ENCODE measurements at regions not wholly inside any gene's neighbourhood (a gene's known extent, or its start where the extent isn't known, plus 50 kb on each side); places are given as distances from the start of the nearest gene placed in this dataset.
"Not testable (repeated sequence)": the region's sequence is repeated elsewhere in the genome, so short reads cannot be mapped to it uniquely, and the experiment has no call there.

DNA sequence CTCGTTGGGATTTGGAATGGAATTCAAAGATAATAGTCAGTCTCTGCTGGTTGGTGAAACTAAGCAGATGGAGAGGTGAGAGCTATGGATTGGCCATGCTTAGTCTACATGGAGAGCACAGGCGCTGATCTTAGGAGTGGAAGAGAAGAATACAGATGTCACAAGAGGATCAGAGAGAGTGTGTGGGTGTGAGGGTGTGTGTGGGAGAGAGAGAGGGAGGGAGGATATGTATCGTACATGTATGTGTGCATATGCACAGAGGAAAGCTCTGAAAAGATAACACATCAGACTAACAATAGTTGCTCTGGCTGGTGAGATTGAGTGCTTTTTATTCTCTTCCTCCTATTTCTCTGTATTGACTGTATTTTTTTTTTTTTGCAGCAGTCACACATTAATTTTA is 686.2 kb upstream of the TBX3 start:
- DNase-seq (ENCODE audit: low read depth in 2 of 2): no peak

DNA sequence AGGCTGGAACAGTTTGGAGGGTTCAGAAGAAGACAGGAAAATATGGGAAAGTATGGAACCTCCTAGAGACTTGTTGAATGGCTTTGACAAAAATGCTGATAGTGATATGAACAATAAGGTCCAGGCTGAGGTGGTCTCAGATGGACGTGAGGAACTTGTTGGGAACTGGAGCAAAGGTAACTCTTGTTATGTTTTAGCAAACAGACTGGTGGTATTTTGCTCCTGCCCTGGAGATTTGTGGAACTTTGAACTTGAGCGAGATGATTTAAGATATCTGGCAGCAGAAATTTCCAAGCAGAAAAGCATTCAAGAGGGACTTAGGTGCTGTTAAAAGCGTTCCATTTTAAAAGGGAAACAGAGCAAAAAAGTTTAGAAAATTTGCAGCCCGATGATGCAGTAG is 682.3 kb upstream of the TBX3 start:
- DNase-seq (ENCODE audit: low read depth in 2 of 2): not testable (repeated sequence)

DNA sequence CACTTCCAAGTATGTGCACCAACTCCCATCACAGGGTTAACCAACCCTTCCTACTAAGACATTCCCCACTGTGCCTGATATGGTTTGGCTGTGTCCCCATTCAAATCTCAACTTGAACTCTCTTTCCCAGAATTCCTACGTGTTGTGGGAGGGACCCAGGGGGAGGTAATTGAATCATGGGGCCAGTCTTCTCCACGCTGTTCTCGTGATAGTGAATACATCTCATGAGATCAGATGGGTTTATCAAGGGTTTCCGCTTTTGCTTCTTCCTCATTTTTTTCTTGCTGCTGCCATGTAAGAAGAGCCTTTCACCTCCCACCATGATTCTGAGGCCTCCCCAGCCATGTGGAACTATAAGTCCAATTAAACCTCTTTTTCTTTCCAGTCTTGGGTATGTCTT is 681.8 kb upstream of the TBX3 start:
- DNase-seq (ENCODE audit: low read depth in 2 of 2): not testable (repeated sequence)

DNA sequence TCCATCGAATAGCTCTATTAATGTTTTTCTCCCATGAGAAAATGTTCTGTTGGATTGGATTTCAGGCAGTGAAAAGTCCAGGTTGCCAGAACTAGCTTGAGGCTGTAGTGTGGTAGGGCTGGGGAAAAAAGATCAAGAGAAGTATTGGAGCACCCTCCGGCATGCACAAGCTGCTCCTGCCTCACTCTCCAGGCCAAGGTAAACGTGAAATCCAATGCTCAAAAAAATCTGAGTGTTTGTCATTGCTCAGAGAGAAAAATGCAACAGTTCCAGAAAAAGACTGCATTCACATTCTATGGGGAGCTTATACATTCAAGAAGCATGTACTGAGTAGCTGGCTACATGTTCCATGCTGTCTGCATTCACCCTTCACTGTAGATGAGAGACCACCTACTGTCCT is 680.9 kb upstream of the TBX3 start:
- DNase-seq (ENCODE audit: low read depth in 2 of 2): no peak

DNA sequence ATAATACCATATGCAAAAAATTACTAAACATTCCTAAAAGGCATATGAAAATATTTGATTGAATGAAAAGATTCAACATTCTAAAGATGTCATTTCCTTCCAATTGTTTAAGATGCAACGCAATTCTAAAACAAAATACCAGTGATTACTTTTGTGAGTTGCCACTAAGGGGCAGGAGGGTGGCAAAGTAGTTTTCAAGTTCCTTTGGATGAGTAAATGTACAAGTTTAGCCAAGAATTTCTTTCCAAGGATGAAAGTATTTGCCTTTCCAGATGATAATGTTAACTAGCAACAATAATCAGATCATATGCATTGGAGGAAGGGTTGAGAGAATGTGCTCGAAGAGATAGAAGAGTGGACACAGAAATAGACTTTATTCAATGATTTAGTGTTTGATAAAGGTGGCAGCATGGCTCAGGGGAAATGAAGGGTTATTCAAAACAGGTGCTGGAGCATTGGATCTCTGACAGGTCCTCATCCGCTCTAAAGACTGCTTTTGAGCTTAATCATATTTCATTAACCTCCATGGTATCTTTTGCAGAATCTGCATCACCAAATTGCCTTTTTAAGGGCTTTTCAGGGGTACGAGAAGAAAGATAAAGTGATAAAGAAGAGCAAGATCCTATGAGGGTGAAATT is 678.5 kb upstream of the TBX3 start:
- DNase-seq (ENCODE audit: low read depth in 2 of 2): no peak

DNA sequence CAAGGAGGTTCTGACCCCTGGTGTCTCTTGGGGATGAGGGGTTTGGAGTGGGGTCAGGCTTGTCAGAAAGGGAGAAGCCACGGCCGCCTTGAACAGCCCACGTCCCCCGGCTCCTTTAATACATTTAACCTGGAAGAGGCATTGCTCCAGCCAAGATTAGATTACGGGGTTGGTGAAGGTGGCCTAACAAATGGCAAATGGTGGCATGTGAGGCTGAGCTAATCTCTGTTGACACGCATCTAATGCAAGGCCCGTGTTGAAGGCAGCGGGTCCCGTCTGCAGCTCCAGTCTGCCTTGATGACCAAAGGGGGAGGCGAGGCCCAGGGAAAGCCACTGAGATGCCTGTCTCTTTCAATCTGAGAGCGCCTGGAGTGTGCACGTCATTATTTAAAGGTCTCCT is 673.7 kb upstream of the TBX3 start:
- DNase-seq (ENCODE audit: low read depth in 2 of 2): no peak

DNA sequence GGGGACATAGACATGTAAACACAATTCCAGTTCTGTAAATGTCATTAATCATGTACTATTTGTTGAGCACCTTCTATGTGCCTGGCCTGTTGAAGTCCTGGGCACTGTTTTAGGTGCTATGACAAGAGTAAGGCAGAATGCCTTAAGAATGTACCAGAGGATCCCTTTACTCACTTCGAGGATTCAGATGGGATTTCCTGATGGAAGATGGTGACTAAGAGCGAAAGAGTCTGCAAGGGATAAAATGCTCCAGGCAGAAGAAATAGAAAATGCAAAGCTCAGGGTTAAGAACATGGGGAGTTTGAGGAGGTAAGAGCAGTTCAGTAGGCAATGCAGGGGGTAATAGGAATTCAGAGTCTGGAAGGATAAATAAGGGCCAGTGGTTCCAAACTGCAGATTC is 671.3 kb upstream of the TBX3 start:
- DNase-seq (ENCODE audit: low read depth in 2 of 2): no peak

DNA sequence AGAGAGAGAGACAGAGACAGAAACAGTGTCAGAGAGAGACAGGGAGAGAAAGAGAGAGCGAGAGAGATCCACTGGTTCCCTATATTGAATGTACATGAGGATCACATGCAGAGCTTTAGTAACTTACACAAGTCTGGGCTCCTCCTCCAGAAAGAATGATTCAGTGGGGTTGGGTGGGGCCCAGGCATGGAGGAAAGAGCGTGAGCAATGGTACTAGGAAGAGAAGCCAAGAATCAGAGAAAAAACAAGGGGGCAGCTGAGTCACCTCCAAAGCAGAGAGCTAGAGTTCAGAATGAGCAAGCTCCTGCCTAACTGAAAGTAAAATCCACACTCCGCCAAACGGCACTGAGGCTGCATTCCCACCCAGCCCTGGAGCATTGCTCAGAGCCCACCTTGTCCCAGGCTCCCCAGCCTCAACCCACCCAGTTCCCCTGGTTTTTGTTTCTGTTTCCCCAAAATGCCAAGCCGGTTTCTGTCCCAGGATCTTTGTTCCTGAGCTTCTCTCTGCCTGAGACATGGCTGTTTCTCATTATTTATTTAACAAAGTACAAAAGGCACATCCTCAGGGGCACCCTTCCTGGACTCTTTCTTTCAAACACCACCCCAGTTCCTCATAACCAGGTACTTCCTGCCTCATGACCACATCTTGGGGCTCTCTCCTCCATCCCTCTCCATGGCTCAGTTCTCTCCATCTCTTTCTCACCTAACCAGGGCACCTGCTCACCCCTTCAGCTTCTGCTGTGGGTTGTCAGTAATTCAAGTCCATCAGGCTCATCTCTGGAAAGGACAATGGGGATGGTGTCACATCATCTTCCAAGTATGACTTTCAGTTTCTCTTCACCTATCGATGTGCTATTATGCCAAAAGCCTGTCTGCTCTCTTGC is 670.3 kb upstream of the TBX3 start:
- DNase-seq (ENCODE audit: low read depth in 2 of 2): peak in 1 of 2 donors; percentile 70

DNA sequence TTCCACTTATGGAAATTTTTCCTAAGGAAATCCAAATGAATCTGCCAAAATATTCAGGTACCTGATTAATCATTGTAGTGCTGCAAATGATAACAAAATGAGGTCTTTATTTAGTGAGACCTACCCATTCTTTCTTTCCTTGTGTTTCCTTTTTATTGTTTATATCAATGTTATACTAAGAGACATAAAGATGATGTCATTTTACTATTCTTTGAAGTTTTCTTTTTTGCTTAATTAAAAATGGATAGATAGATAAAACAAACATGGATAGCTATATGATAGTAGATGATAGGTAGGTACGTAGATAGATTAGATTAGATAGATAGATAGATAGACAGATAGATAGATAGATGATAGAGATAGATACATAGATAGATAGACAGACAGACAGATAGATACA is 669.5 kb upstream of the TBX3 start:
- DNase-seq (ENCODE audit: low read depth in 2 of 2): no peak

DNA sequence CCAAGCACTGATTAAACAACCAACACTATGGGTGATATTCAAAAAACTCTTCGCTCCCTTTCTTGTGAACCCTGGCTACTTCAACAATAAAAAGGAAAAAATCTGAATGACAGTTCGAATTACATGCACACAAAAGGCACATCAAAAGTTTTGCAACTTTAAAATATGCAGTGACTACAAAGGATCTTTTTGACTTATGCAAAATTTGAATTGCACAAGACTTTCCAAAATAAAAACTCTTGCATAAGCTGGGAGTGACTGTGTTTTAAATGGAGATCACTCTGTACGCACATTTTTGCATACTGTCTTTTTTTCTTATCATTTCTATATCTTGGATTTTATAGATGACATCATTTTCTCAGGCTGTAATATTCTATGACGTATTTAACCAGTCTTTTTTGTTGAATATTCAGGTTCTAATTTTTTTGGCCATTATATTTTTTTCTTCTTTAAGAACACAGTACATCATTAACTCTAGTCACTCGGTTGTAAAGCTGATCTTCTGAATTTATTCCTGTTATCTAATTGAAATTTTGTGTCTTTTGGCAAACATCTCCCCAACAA is 667.6 kb upstream of the TBX3 start:
- no peak for DNase-seq (ENCODE audit: low read depth in 2 of 2)

DNA sequence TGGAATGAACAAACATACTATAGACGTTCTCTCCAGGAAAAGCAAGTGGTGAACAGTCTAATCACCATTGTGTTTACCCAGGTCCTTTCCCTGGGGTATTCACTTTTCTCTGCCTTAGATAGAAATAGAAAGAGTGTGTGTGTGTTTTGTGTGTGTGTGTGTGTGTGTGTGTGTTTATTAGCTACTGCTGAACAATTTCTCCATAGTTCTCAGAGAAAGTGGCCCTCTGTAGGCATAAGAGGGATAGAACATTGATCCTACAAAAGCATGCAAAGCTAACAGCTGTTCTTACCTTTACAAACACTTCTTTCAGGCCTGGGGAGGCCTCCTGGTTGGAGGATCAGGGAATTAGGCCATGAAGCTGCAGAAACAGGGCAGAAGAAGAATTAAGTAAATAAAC is 665.7 kb upstream of the TBX3 start:
- no peak for DNase-seq (ENCODE audit: low read depth in 2 of 2)

DNA sequence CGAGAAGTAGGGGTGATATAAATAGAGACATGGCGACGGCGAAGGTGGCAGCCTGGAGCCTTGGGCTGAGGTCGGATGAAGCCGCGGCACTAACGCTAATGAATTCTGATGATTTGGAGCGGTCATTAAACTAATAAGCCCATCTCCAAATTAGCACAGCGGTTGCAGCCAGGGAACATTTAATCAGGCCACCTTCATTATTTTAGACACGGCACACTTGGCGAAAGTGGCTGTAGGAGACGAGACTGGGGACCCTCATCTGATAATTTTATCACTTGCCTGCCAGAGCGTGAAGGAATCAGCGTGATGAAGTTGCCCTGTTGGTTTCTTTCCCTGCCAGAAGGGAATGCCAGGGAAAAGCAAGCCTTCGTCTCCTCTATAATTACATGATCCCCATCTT is 664.3 kb upstream of the TBX3 start:
- no peak for DNase-seq (ENCODE audit: low read depth in 2 of 2)

DNA sequence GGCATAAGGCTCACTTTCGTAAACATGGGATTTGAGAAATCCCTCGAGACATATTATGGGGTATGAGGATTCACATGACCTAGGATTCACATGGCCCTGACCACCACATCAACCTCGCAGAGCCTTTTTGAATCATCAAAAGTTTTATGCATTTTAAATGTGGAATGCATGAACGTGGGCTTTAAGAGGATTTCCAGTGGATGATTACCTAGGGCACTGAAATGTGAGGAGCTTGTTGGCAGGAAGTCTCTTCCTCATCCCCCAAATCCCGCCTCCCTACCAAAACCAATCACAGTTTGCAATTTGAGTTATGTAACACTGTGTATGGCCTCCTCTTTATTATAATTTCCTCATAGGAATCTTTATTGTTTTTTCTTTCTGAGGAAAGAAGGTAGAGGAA is 659.6 kb upstream of the TBX3 start:
- no peak for DNase-seq (ENCODE audit: low read depth in 2 of 2)

DNA sequence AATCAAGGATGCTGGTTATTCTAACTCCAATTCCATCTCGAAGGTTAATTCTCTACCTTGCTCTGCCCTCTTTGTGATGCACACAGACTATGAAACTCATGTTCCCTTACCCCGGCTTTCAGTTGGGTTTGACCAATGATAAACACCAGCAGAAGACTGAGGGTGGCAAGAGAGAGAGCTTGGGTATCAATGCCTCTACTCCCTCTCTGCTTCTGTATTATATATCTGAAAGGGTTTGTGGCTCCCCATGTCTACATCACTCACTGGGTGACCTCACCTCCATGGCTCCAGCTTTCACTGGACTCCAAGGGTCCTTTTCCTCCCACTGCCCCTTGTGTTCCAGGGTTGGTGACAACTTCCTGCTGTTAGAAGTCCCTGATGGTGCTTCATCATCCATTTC is 659.0 kb upstream of the TBX3 start:
- DNase-seq (ENCODE audit: low read depth in 2 of 2): no peak

DNA sequence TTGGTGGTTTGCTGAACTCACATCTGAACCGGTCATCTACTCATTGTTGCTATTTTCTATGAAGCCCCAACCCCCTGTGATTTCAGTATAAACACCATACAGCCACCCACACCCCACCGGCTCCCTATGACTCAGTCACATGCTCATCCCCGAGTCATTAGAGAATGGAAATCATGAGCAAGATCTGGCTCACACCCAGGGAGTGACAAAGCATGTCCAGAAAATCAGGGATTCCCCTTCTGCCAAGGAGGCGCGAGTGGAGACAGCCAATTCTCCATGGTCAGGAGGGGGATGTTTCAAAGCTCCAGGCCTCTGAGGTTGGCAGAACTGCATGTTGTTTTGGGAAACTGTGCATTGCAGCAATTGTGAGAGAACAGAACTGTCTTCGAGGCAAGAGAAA is 657.5 kb upstream of the TBX3 start:
- DNase-seq (ENCODE audit: low read depth in 2 of 2): peak in 1 of 2 donors; percentile 70

DNA sequence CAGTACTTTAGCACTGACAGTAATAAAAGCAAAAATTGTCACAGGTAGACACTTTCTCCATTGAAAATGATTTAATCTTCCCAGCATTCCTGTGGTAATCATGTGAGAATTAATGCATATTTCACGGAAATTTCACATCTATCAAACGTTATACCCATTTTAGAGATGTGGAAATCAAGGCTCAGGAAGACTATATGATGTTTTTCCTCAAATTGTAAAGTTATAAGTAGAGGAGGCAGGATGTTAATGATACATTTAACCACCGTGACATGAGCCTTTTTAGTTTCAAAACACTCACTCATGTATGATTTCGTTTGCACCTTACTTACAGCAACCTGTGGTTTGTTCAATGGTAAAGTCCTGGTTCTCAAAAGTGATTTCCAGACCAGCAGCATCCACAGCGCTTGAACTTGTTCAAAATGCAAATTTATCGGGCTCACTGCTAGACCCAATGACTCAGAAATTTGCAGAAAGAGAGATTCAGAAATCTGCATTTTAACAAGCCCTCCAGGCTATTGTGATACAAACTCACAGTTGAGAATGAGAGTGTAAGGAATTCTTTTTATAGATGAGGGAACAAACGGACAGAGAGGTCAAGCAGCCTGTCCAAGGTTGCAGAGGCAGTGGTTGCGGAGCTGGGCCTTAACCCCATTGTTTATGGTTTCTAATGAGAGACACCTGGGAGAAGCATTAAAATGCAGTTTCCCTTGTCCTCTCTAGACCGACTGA is 654.8 kb upstream of the TBX3 start:
- no peak for DNase-seq (ENCODE audit: low read depth in 2 of 2)

DNA sequence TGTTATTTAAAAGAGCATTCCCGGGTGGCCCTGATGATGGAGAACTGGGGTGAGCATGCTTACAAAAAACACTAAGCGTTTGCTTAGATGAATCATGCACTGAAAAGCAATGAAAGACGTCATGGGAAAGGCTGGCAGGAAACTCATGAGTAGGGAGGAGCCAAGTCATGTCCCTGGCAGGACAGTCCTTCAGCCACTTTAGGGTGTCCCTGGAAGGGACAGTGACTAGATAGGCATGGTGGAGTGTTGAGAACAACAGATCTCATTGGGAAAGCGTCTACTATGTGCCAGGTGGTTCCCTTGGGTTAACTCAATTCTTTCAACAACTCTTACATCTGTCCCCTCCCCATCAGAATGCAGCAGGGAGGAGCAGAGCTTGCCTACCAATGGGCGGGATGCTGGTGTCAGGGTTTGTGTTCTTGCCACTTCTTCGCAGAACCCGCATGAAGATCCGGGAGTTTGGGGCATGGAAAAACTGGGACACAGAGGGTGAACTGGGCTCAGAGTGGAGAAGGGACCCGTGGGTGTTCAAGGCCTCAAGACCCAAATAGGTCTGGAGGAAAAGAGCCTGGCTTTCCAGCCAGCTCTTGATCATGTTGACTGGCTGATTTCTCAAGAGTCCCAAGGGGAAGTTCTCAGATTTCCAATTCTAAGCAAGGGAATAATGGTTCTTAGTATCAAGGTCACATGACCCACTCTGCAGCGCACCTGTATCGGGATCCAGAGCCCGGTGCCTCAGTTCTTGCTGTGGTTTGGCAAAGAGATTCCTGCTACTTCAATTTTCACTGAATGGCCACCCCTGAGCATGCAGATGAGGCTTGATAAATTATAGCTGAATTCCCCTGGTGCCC is 653.9 kb upstream of the TBX3 start:
- DNase-seq (ENCODE audit: low read depth in 2 of 2): peak in 1 of 2 donors; percentile 14

DNA sequence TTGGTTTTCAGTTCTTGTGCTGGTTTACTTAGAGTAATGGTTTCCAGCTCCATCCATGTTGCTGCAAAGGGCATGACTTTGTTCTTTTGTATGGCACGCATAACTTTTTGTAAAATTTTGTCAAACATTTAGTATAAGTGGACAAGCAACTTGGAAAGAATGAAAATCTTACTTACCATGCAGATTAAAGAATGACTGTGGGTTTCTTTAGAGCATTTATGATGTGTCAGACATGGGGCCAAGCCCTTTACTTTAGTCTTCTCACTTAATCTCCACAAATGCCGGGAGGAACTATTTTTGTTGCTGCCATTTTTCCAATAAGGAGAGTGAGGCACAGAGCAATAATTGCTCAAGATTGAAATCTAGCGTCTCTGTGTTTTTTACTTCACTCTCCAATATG is 652.5 kb upstream of the TBX3 start:
- no peak for DNase-seq (ENCODE audit: low read depth in 2 of 2)

DNA sequence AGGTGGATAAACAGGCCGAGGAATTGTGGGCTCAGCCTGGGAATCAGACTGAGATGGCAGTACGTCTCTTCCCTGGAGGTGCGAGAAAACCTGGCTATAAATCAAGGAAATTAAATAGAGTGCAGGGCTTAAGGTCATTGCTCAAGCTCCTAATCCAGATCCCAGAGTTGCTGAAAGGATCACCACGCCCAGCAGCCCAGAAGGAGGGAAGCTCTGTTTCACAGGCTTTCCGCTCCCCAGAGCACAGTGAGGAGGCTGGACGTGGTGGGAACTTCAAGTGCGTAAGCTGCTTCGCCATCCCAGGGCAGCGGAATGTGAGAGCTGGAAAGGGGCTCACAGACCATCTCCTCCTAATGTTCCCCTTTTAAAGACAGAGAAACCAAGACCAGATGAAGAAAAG is 651.6 kb upstream of the TBX3 start:
- DNase-seq (ENCODE audit: low read depth in 2 of 2): no peak

DNA sequence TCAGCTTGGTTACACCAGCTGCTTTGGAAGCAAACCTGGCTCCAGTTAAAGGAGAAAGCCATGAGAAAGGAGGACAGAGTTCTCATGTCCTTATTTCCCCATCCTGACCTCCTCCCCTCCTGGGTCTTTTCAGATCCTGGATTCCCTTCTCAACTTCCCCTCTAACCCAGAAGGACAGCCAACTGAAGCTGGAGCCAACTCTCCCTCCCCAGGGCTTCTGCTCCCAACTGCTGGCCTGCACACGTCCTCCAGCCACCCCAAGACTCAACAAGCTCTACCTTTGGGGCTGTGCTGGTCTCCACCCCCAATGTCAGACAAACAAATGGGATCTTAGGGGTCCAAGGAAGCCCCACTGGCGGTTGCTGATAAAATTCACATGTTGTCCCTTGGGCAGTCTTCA is 651.1 kb upstream of the TBX3 start:
- DNase-seq (ENCODE audit: low read depth in 2 of 2): no peak

DNA sequence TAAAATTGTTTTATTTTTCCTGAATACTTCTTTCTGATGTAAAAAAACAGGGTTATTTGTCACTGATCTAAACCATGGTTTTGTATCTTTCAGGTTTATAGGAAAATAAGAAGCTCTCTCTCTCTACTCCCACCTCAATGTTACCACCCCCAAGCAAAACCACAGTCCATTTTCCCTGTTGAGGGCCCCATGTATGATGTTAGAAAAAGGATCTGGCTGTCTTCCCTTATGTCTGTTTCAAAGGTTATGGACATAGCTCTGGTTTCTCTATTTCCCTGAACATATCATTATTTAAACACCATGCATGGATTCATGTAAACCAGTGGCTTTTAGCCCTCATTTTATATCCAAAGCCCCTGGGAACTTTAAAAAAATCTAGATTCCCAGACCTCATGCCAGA is 649.0 kb upstream of the TBX3 start:
- no peak for DNase-seq (ENCODE audit: low read depth in 2 of 2)
